ENCODE measurements at regions not wholly inside any gene's neighbourhood (a gene's known extent, or its start where the extent isn't known, plus 50 kb on each side); places are given as distances from the start of the nearest gene placed in this dataset.

DNA sequence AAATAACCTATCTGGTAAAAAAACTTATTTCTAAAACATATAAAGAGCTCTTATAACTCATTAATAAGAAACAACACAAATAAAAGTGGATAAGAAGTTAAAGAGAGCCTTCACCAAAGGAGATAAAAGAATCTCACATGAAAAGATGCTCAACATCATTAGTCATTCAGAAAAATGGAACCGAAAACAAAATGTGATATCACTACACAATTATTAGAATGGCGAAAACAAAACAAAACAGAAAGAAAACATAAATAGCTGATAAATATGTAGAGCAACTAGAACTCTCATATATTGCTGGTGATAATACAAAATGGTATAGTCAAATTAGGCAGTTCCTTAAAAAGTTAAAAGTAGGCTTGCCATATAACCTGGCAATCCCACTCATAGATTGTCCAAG lies 1109.3 kb downstream of the PLA2G4A start:
- no peak overlapping the region for H3K4me3 Mint-ChIP-seq
- H3K4me1 Mint-ChIP-seq, result peaks cover 2% of the 10 kb centered on the region; the same call in 2 of the 3 replicates
- no peak overlapping the region for H2AFZ ChIP-seq

More for the DNA sequence above, 1109.3 kb downstream of the PLA2G4A start:
- Histone ChIP-seq H3K4me2 (no peak overlapping the region), H3K4me1 (ENCODE audit: insufficient read depth) (no peaks in the 10 kb centered on the region), H3K27ac (ENCODE audit: low read depth) (no peak overlapping the region), H3K79me2 (replicated peaks; ENCODE audit: insufficient read depth) (no peaks in the 10 kb centered on the region), H3F3A (replicated peaks; ENCODE audit: low read depth) (no peaks in the 10 kb centered on the region), H4K20me1 (replicated peaks; ENCODE audit: insufficient read depth) (no peaks in the 10 kb centered on the region), H3K4me3 (no peak overlapping the region), H3K36me3 (ENCODE audit: insufficient read depth) (no peaks in the 10 kb centered on the region), H3K27me3 (ENCODE audit: insufficient read depth) (no peaks in the 10 kb centered on the region), H3K9me2 (ENCODE audit: insufficient read depth) (no peaks in the 10 kb centered on the region; the same call in 1 of the 2 replicates)
- H3K27me3 Mint-ChIP-seq (ENCODE audit: insufficient read depth, low read depth, poor library complexity), result no peaks in the 10 kb centered on the region
- peaks cover 3% of the 10 kb centered on the region; the same call in 1 of the 3 replicates for H3K36me3 Mint-ChIP-seq (ENCODE audit: low read depth)
- TF ChIP-seq ZNF331 (CRISPR knock-in tag; IDR thresholded peaks at IDR 0.05; ENCODE audit: low read depth), result no peak
- no peak for TF ChIP-seq NANOG (IDR thresholded peaks at IDR 0.05; ENCODE audit: borderline replicate concordance)
- no peak for TF ChIP-seq EZH2 (IDR thresholded peaks at IDR 0.05; ENCODE audit: low read depth, unreplicated experiment)
- TF ChIP-seq, protein P1, sequence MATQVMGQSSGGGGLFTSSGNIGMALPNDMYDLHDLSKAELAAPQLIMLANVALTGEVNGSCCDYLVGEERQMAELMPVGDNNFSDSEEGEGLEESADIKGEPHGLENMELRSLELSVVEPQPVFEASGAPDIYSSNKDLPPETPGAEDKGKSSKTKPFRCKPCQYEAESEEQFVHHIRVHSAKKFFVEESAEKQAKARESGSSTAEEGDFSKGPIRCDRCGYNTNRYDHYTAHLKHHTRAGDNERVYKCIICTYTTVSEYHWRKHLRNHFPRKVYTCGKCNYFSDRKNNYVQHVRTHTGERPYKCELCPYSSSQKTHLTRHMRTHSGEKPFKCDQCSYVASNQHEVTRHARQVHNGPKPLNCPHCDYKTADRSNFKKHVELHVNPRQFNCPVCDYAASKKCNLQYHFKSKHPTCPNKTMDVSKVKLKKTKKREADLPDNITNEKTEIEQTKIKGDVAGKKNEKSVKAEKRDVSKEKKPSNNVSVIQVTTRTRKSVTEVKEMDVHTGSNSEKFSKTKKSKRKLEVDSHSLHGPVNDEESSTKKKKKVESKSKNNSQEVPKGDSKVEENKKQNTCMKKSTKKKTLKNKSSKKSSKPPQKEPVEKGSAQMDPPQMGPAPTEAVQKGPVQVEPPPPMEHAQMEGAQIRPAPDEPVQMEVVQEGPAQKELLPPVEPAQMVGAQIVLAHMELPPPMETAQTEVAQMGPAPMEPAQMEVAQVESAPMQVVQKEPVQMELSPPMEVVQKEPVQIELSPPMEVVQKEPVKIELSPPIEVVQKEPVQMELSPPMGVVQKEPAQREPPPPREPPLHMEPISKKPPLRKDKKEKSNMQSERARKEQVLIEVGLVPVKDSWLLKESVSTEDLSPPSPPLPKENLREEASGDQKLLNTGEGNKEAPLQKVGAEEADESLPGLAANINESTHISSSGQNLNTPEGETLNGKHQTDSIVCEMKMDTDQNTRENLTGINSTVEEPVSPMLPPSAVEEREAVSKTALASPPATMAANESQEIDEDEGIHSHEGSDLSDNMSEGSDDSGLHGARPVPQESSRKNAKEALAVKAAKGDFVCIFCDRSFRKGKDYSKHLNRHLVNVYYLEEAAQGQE (IDR thresholded peaks at IDR 0.05; ENCODE audit: unreplicated experiment), result no peak
- TF ChIP-seq, protein P2, sequence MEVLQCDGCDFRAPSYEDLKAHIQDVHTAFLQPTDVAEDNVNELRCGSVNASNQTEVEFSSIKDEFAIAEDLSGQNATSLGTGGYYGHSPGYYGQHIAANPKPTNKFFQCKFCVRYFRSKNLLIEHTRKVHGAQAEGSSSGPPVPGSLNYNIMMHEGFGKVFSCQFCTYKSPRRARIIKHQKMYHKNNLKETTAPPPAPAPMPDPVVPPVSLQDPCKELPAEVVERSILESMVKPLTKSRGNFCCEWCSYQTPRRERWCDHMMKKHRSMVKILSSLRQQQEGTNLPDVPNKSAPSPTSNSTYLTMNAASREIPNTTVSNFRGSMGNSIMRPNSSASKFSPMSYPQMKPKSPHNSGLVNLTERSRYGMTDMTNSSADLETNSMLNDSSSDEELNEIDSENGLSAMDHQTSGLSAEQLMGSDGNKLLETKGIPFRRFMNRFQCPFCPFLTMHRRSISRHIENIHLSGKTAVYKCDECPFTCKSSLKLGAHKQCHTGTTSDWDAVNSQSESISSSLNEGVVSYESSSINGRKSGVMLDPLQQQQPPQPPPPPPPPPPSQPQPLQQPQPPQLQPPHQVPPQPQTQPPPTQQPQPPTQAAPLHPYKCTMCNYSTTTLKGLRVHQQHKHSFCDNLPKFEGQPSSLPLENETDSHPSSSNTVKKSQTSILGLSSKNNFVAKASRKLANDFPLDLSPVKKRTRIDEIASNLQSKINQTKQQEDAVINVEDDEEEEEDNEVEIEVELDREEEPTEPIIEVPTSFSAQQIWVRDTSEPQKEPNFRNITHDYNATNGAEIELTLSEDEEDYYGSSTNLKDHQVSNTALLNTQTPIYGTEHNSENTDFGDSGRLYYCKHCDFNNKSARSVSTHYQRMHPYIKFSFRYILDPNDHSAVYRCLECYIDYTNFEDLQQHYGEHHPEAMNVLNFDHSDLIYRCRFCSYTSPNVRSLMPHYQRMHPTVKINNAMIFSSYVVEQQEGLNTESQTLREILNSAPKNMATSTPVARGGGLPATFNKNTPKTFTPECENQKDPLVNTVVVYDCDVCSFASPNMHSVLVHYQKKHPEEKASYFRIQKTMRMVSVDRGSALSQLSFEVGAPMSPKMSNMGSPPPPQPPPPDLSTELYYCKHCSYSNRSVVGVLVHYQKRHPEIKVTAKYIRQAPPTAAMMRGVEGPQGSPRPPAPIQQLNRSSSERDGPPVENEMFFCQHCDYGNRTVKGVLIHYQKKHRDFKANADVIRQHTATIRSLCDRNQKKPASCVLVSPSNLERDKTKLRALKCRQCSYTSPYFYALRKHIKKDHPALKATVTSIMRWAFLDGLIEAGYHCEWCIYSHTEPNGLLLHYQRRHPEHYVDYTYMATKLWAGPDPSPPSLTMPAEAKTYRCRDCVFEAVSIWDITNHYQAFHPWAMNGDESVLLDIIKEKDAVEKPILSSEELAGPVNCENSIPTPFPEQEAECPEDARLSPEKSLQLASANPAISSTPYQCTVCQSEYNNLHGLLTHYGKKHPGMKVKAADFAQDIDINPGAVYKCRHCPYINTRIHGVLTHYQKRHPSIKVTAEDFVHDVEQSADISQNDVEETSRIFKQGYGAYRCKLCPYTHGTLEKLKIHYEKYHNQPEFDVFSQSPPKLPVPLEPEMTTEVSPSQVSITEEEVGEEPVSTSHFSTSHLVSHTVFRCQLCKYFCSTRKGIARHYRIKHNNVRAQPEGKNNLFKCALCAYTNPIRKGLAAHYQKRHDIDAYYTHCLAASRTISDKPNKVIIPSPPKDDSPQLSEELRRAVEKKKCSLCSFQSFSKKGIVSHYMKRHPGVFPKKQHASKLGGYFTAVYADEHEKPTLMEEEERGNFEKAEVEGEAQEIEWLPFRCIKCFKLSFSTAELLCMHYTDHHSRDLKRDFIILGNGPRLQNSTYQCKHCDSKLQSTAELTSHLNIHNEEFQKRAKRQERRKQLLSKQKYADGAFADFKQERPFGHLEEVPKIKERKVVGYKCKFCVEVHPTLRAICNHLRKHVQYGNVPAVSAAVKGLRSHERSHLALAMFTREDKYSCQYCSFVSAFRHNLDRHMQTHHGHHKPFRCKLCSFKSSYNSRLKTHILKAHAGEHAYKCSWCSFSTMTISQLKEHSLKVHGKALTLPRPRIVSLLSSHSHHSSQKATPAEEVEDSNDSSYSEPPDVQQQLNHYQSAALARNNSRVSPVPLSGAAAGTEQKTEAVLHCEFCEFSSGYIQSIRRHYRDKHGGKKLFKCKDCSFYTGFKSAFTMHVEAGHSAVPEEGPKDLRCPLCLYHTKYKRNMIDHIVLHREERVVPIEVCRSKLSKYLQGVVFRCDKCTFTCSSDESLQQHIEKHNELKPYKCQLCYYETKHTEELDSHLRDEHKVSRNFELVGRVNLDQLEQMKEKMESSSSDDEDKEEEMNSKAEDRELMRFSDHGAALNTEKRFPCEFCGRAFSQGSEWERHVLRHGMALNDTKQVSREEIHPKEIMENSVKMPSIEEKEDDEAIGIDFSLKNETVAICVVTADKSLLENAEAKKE (CRISPR knock-in tag; IDR thresholded peaks at IDR 0.05), result no peak
- TF ChIP-seq, protein P3, sequence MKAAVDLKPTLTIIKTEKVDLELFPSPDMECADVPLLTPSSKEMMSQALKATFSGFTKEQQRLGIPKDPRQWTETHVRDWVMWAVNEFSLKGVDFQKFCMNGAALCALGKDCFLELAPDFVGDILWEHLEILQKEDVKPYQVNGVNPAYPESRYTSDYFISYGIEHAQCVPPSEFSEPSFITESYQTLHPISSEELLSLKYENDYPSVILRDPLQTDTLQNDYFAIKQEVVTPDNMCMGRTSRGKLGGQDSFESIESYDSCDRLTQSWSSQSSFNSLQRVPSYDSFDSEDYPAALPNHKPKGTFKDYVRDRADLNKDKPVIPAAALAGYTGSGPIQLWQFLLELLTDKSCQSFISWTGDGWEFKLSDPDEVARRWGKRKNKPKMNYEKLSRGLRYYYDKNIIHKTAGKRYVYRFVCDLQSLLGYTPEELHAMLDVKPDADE (IDR thresholded peaks at IDR 0.05), result no peak
- TF ChIP-seq, protein P4, sequence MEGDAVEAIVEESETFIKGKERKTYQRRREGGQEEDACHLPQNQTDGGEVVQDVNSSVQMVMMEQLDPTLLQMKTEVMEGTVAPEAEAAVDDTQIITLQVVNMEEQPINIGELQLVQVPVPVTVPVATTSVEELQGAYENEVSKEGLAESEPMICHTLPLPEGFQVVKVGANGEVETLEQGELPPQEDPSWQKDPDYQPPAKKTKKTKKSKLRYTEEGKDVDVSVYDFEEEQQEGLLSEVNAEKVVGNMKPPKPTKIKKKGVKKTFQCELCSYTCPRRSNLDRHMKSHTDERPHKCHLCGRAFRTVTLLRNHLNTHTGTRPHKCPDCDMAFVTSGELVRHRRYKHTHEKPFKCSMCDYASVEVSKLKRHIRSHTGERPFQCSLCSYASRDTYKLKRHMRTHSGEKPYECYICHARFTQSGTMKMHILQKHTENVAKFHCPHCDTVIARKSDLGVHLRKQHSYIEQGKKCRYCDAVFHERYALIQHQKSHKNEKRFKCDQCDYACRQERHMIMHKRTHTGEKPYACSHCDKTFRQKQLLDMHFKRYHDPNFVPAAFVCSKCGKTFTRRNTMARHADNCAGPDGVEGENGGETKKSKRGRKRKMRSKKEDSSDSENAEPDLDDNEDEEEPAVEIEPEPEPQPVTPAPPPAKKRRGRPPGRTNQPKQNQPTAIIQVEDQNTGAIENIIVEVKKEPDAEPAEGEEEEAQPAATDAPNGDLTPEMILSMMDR (conservative IDR thresholded peaks at IDR 0.05; ENCODE audit: low read depth in 2 of 2), result no peak
- no peak for TF ChIP-seq STAT1 (IDR thresholded peaks at IDR 0.05; ENCODE audit: unreplicated experiment)
- no peak for DNase-seq (ENCODE audit: low spot score)
- H3K9me3 Mint-ChIP-seq, result no peaks in the 10 kb centered on the region; the same call in 2 of the 3 replicates
- H3K27ac Mint-ChIP-seq, result no peak overlapping the region
- no peak for ATAC-seq

All from GM23338 (cell line).